Left colon (tissue), 2 donors: ENCODE measurements at regions not wholly inside any gene's neighbourhood (a gene's known extent, or its start where the extent isn't known, plus 50 kb on each side); places are given as distances from the start of the nearest gene placed in this dataset.
"Not testable (repeated sequence)": the region's sequence is repeated elsewhere in the genome, so short reads cannot be mapped to it uniquely, and the experiment has no call there.

Experiments used
- ATAC-seq: fragments of 200-7000 bp; cut with Tn5 transposase; one replicate; pipeline ENCODE4 v1.9.1; 2020; ENCODE audit warnings: mild to moderate bottlenecking, moderate library complexity
- DNase-seq, 2 donors: peaks; one replicate each; pipeline ENCODE4 v3.0.0-alpha.2; 2020
- intact Hi-C, 2 donors: fragments of 100-400 bp; cut with DNase I in 1 of 2; cut with micrococcal nuclease in 1 of 2; formaldehyde crosslinking; loops; one replicate each; pipeline versions ENCODE4 v1.11.2 to v1.14.0; 2022; cut with DNase I, micrococcal nuclease
- donor health status: DM: no; HTN: no; CAD: no.
- donor health status: DM: yes; HTN: yes; CAD: no.

GRCh38 chr6:27854421-27854820 is 57.8 kb downstream of the OR2B2 start:
- ATAC-seq (no peak), DNase-seq (no peak)
- intact Hi-C loops: no loop called here

- ATAC-seq (no peak), DNase-seq (no peak)
- intact Hi-C loops: no loop called here
Measured at GRCh38 chr6:27851440-27851839, 60.8 kb downstream of the OR2B2 start.

GRCh38 chr6:27849001-27849400 is 63.2 kb downstream of the OR2B2 start:
- ATAC-seq, intact Hi-C loops, DNase-seq: not testable (repeated sequence)

GRCh38 chr6:27847706-27848105 is 64.5 kb downstream of the OR2B2 start:
- ATAC-seq: no peak
- intact Hi-C loops: no loop called here
- DNase-seq: no peak

GRCh38 chr6:27840572-27840971 is 71.6 kb downstream of the OR2B2 start:
- DNase-seq (no peak), ATAC-seq (no peak)
- intact Hi-C loops: no loop called here

GRCh38 chr6:27839626-27840475 is 72.3 kb downstream of the OR2B2 start:
- intact Hi-C loops: no loop called here
- ATAC-seq (peak; percentile 28), DNase-seq (peak; percentile 54 to 70)

GRCh38 chr6:27838945-27839625 is 73.1 kb downstream of the OR2B2 start:
- DNase-seq (peak; percentile 74 to 79), ATAC-seq (peak; percentile 38)
- intact Hi-C loops: no loop called here

GRCh38 chr6:27838058-27838944 is 73.9 kb downstream of the OR2B2 start:
- intact Hi-C loops: no loop called here
- ATAC-seq: peak; percentile 74
- DNase-seq: peak; percentile 87 to 88

- no peak for DNase-seq
- ATAC-seq: peak; percentile 14
- intact Hi-C loops: no loop called here
Measured at GRCh38 chr6:27837625-27838057, 74.6 kb downstream of the OR2B2 start.

- peak; percentile 70 to 75 for DNase-seq
- ATAC-seq: peak; percentile 62
- intact Hi-C loops: no loop called here
Measured at GRCh38 chr6:27836783-27837624, 75.2 kb downstream of the OR2B2 start.

- ATAC-seq (peak; percentile 1), DNase-seq (no peak)
- intact Hi-C loops: no loop called here
Measured at GRCh38 chr6:27836141-27836782, 75.9 kb downstream of the OR2B2 start.

GRCh38 chr6:27834879-27835549 is 77.2 kb downstream of the OR2B2 start:
- ATAC-seq: no peak
- DNase-seq: no peak
- intact Hi-C loops: no loop called here

- intact Hi-C loops: no loop called here
- DNase-seq (no peak), ATAC-seq (no peak)
Measured at GRCh38 chr6:27834384-27834783, 77.8 kb downstream of the OR2B2 start.

- peak; percentile 84 for ATAC-seq
- DNase-seq: peak; percentile 85
- intact Hi-C loops: not testable (repeated sequence)
Measured at GRCh38 chr6:27831434-27832081, 80.6 kb downstream of the OR2B2 start.

GRCh38 chr6:27830600-27831433 is 81.4 kb downstream of the OR2B2 start:
- DNase-seq (peak in 1 of 2 donors; percentile 46), ATAC-seq (peak; percentile 74)
- intact Hi-C loops: not testable (repeated sequence)

GRCh38 chr6:27830212-27830599 is 82.0 kb downstream of the OR2B2 start:
- no peak for DNase-seq
- ATAC-seq: no peak
- intact Hi-C loops: no loop called here
